Lung microvascular endothelial cell (primary cell): ENCODE measurements at regions not wholly inside any gene's neighbourhood (a gene's known extent, or its start where the extent isn't known, plus 50 kb on each side); places are given as distances from the start of the nearest gene placed in this dataset.
"Not testable (repeated sequence)": the region's sequence is repeated elsewhere in the genome, so short reads cannot be mapped to it uniquely, and the experiment has no call there.

Experiments
- DNase-seq, 2 donors: peaks; one replicate each; pipeline versions ENCODE4 v3.0.0 to v3.0.0-alpha.2; 2010; ENCODE audit warnings: low read depth in 2 of 2

- no peak for DNase-seq
Measured at GRCh38 chr4:3879681-3880614, 113.8 kb downstream of the ADRA2C start.

DNA sequence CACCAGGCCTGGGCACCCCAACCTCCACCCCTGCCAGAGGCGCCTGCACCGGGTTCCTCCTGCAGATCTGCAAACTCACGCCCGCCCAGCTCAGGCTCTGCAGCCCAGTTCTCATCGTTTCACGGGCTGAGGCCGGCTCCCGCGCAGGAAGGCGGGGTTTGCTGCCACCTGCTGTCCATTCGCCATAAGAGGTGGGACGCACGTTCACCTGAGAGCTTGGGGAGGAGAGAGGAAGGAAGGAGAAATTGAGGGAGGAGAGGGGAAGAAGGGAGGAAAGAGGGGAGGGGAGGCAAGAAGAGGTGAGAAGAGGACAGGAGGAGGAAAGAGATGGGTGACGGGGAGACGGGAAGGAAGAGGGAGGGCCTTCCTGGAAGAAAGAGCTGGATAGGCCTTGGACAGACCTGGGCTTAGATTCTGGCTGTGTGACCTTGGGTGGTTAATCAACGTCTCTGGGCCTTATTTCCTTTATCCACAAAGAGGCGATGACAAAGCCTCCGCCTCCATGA, 114.5 kb downstream of the ADRA2C start:
- DNase-seq: peak; percentile 49 to 81

GRCh38 chr4:3882316-3882885, 116.2 kb downstream of the ADRA2C start:
- not testable (repeated sequence) for DNase-seq

GRCh38 chr4:3884261-3884660, 118.1 kb downstream of the ADRA2C start:
- not testable (repeated sequence) for DNase-seq

GRCh38 chr4:3893590-3893989, 127.4 kb downstream of the ADRA2C start:
- not testable (repeated sequence) for DNase-seq

GRCh38 chr4:3894086-3894959, 128.1 kb downstream of the ADRA2C start:
- not testable (repeated sequence) for DNase-seq

DNA sequence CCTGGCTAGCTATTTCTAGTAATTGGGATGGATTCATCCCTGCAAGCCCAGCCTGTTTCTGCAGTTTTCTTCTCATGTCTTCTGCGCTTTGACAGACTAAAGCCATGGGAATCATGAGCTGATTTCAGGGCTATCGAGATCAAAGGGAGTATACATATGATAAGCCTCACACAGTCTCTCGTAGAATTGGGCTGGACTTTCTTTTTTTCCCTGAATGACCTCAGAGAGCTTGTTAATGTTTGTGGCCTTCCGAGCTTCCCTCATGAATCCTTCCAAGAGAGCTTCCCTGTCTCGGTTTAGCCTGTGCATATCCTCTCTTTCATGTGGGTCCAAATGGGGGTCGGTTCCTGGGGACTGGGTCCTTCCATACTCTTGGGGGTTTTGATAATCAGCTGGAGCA, 130.3 kb downstream of the ADRA2C start:
- no peak for DNase-seq

DNA sequence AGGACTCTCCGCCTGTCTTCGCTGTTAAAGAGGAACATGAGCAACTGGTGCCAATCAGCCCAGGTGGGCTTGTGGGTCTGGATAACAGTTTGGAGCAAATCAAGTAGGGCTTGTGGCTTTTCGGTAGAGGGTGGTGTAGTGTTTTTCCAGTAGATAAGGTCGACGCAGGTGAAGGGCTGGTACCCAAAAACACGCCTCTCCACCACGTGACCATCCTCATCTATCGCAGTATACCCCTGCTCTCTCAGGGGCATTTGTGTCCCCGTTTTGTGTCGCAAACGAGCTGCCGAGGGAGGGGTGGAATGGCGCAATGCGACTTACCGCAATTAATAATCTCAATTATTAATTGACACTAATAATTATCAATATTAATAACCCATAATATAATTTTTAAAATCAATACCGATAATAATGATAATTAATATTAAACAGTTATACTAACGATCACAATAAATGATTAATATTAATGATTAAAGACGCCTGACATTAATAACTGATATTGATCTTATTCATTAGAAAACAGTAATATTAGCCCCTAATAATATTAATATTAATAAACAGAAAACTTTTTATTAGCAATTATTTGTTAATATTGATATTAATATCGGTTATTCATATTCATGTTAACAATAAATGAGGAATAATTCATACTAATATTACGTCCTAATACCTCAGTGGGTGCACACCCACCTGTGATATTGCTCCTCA, 130.8 kb downstream of the ADRA2C start:
- not testable (repeated sequence) for DNase-seq

GRCh38 chr4:3898098-3898497, 131.9 kb downstream of the ADRA2C start:
- no peak for DNase-seq

DNA sequence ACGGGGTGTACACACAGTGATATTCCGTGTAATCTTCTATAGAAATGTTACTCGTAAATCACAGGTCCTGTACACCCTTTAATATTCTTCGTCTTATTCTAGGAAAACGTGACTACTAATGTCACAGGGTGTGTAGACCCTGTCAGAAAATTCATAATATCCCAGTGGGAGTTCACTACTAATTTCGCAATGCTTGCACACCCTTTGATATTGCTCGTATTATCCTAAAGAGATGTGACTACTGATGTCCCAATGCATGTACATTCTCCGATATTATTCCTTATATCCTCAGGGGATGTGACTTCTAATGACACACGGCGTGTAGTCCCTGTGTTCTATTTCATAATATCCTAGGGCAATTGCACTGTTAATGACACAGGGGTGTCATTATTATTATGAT, 132.7 kb downstream of the ADRA2C start:
- DNase-seq: not testable (repeated sequence)

DNA sequence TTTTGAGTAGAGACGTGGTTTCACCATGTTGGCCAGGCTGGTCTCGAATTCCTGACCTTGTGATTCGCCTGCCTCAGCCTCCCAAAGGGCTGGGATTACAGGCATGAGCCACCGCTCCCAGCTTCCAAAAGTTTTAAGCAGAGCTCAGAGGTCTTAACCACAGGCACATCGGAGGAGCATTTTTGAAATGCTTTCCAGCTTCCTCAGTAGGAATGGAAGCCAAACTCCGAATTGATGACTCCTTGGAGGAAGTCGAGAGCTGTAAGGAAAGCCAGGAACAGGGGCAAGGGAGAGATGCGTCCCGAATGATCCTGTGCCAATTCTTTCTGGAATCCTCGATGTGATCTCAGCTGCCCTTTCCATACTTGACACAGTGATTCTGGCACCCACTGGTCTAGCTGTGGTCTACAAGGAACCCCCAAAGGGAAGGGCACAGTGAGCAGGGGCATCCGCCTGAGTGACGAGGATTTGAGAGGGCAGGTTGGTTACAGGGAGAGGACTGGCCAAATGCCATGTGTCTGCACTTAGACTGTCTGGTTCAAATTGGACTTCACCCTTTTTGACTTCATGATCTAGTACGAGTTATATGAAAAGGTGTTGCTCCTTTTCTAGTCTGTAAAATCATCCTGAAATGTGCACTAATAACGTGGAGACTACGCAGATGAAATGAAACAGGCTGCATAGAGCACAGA, 138.2 kb downstream of the ADRA2C start:
- not testable (repeated sequence) for DNase-seq

DNA sequence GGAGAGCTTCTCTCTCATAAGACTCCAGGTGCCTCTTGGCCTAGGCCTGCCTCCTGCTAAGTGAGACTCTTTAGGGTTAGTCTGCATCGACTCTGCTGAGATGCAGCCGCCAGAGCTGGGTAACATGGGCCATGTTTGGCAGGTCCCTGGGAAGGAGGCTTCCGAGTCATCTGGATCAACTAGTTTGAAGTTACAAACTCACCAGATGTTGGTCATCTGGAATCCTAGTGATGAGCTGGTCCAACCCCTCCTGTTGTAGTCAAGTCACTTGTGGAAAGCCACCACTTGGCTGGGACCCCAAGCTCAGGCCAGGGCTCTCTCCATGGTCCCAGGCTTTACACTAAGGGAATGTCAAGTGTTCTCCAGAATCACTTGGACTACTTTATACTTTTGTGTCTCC, 143.4 kb downstream of the ADRA2C start:
- not testable (repeated sequence) for DNase-seq

- DNase-seq: not testable (repeated sequence)
Measured at GRCh38 chr4:3910161-3910950, 144.2 kb downstream of the ADRA2C start.

- DNase-seq: no peak
Measured at GRCh38 chr4:3911252-3911856, 145.2 kb downstream of the ADRA2C start.

DNA sequence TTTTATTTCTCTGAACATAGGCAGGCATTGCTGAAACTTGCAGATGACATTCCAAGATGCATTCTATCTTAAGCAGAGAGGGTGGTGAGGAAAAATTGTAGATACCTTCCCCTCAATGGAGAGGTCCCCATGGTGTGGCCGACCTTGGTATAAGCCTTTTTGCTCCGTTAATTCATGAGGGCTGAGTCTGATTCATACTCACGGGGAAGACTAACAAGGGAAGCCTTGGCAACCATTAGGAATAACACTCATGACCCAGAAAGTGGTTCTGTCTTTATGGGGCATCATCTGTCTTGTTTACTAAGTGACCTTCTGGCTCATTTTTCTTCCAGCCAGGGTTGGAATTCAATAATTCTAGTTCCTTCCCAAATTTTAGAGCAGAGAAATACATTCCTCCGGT, 148.3 kb downstream of the ADRA2C start:
- not testable (repeated sequence) for DNase-seq

DNA sequence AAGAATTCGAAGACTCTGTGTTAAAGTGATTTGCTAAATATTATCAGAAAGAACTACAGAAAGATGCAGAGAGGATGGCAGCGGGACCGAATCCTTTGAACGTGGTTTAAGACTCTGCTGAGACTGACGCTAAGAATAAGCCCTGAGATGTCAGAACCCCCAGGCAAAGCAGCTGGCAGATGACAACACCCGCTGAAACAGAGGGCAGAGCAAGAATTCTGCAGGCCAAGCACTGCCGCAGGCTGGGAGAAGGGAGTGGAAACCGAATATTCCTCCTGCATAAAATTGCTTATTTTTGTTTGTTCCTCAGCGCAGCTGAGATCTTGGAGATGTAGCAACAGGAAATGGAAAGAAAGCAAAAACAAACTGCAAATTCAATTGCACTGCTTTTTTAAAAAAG, 153.3 kb downstream of the ADRA2C start:
- DNase-seq: not testable (repeated sequence)

- DNase-seq: not testable (repeated sequence)
Measured at GRCh38 chr4:3921902-3922301, 155.7 kb downstream of the ADRA2C start.

DNA sequence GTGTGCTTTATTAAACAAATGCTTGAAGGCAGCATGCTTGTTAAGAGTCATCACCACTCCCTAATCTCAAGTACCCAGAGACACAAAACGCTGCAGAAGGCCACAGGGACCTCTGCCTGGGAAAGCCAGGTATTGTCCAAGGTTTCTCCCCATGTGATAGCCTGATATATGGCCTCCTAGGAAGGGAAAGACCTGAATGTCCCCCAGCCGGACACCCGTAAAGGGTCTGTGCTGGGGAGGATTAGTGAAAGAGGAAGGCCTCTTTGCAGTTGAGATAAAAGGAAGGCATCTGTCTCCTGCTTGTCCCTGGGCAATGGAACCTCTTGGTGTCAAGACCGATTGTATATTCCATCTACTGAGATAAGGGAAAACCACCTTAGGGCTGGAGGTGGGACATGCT, 159.7 kb downstream of the ADRA2C start:
- DNase-seq: not testable (repeated sequence)

DNA sequence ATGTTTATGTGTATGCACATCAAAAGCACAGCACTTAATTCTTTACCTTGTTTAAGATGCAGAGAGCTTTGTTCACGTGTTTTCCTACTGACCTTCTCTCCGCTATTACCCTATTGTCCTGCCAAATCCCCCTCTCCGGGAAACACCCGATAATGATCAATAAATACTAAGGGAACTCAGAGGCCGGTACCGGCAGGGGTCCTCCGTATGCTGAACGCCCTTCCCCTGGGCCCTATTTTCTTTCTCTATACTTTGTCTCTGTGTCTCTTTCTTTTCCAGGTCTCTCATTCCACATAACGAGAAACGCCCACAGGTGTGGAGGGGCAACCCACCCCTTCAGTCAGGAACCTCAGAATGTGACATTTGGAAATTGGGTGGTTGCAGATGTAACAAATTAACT, 160.1 kb downstream of the ADRA2C start:
- not testable (repeated sequence) for DNase-seq
